ENCODE measurements at regions not wholly inside any gene's neighbourhood (a gene's known extent, or its start where the extent isn't known, plus 50 kb on each side); places are given as distances from the start of the nearest gene placed in this dataset.

- POLR2A ChIA-PET: no interaction called here
- H3K4me3 ChIP-seq (ENCODE audit: low read length): no peak overlapping the region
- peaks cover 0 to 8% of the 10 kb centered on the region in 2 experiments for H3K9me3 ChIP-seq (ENCODE audit: control insufficient read depth in 1 of 2, insufficient read depth in 1 of 2, low read length in 2 of 2)
- intact Hi-C loops (cut with DNase I, micrococcal nuclease): no loop called here
- H3K4me1 ChIP-seq (ENCODE audit: insufficient read depth, low read length): no peaks in the 10 kb centered on the region
- Mint-ChIP-seq H3K9me3 (peaks cover 21% of the 10 kb centered on the region), H3K4me3 (no peak overlapping the region), H3K27ac (no peak overlapping the region), H3K4me1 (ENCODE audit: low read depth) (no peaks in the 10 kb centered on the region), H3K36me3 (ENCODE audit: low read depth) (no peaks in the 10 kb centered on the region), H3K27me3 (no peaks in the 10 kb centered on the region)
- H3K36me3 ChIP-seq (ENCODE audit: insufficient read depth, low read length): no peaks in the 10 kb centered on the region
- ATAC-seq (ENCODE audit: poor library complexity) (no peak), DNase-seq (no peak)
- H3K27ac ChIP-seq (ENCODE audit: low read depth in 1 of 2, low read length in 2 of 2): no peak overlapping the region
- CTCF ChIA-PET: no interaction called here
- H3K27me3 ChIP-seq (ENCODE audit: control insufficient read depth in 1 of 2, insufficient read depth in 2 of 2, low read length in 2 of 2): no peaks in the 10 kb centered on the region
- TF ChIP-seq, protein P1, sequence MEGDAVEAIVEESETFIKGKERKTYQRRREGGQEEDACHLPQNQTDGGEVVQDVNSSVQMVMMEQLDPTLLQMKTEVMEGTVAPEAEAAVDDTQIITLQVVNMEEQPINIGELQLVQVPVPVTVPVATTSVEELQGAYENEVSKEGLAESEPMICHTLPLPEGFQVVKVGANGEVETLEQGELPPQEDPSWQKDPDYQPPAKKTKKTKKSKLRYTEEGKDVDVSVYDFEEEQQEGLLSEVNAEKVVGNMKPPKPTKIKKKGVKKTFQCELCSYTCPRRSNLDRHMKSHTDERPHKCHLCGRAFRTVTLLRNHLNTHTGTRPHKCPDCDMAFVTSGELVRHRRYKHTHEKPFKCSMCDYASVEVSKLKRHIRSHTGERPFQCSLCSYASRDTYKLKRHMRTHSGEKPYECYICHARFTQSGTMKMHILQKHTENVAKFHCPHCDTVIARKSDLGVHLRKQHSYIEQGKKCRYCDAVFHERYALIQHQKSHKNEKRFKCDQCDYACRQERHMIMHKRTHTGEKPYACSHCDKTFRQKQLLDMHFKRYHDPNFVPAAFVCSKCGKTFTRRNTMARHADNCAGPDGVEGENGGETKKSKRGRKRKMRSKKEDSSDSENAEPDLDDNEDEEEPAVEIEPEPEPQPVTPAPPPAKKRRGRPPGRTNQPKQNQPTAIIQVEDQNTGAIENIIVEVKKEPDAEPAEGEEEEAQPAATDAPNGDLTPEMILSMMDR (IDR thresholded peaks at IDR 0.05): no peak
Observed at GRCh38 chr16:64035337-64035736, 1086.5 kb downstream of the CDH11 start.

DNA sequence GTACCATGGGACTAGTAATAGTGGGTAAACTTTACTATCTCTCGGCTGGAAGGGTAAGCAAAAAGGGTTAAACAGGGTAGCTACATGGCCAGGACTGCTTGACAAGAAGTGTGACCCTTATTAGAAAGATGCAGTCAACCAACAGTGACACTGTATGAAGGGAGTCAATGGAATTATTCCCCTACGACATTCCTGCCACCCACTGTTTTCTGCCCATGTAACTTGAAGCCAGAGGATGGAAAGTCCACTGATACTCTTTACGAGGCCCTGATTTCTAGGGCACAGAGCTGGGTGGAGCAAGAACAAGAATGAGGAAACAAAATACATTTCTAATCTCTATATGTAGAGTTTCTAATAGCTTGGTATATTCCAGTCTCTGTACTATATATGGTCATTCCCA lies 1102.5 kb downstream of the CDH11 start:
- DNase-seq (no peak), ATAC-seq (ENCODE audit: poor library complexity) (no peak)
- Mint-ChIP-seq H3K9me3 (peaks cover 15% of the 10 kb centered on the region), H3K4me1 (ENCODE audit: low read depth) (no peaks in the 10 kb centered on the region), H3K27ac (no peak overlapping the region), H3K36me3 (ENCODE audit: low read depth) (no peaks in the 10 kb centered on the region), H3K4me3 (no peak overlapping the region), H3K27me3 (no peaks in the 10 kb centered on the region)
- intact Hi-C loops (cut with DNase I, micrococcal nuclease): no loop called here
- ChIA-PET CTCF (no interaction called here), POLR2A (no interaction called here)
- Histone ChIP-seq H3K36me3 (ENCODE audit: insufficient read depth, low read length) (no peaks in the 10 kb centered on the region), H3K9me3 (ENCODE audit: control insufficient read depth in 1 of 2, insufficient read depth in 1 of 2, low read length in 2 of 2) (peaks cover 4 to 12% of the 10 kb centered on the region in 2 experiments), H3K4me1 (ENCODE audit: insufficient read depth, low read length) (no peaks in the 10 kb centered on the region), H3K4me3 (ENCODE audit: low read length) (no peak overlapping the region), H3K27me3 (ENCODE audit: control insufficient read depth in 1 of 2, insufficient read depth in 2 of 2, low read length in 2 of 2) (no peaks in the 10 kb centered on the region), H3K27ac (ENCODE audit: low read depth in 1 of 2, low read length in 2 of 2) (no peak overlapping the region)
- TF ChIP-seq, protein P1 (IDR thresholded peaks at IDR 0.05): no peak

GRCh38 chr16:64017796-64018195 lies 1104.1 kb downstream of the CDH11 start:
- Histone ChIP-seq H3K4me1 (ENCODE audit: insufficient read depth, low read length) (no peaks in the 10 kb centered on the region), H3K9me3 (ENCODE audit: control insufficient read depth in 1 of 2, insufficient read depth in 1 of 2, low read length in 2 of 2) (peaks cover 4 to 12% of the 10 kb centered on the region in 2 experiments), H3K4me3 (ENCODE audit: low read length) (no peak overlapping the region), H3K36me3 (ENCODE audit: insufficient read depth, low read length) (no peaks in the 10 kb centered on the region), H3K27ac (ENCODE audit: low read depth in 1 of 2, low read length in 2 of 2) (no peak overlapping the region), H3K27me3 (ENCODE audit: control insufficient read depth in 1 of 2, insufficient read depth in 2 of 2, low read length in 2 of 2) (no peaks in the 10 kb centered on the region)
- no peaks in the 10 kb centered on the region for H3K4me1 Mint-ChIP-seq (ENCODE audit: low read depth)
- DNase-seq (no peak), ATAC-seq (ENCODE audit: poor library complexity) (no peak)
- H3K9me3 Mint-ChIP-seq: peaks cover 10% of the 10 kb centered on the region
- no peak overlapping the region for H3K4me3 Mint-ChIP-seq
- H3K36me3 Mint-ChIP-seq (ENCODE audit: low read depth): no peaks in the 10 kb centered on the region
- TF ChIP-seq, protein P1 (IDR thresholded peaks at IDR 0.05): no peak
- intact Hi-C loops (cut with DNase I, micrococcal nuclease): no loop called here
- no peak overlapping the region for H3K27ac Mint-ChIP-seq
- ChIA-PET CTCF (no interaction called here), POLR2A (no interaction called here)
- H3K27me3 Mint-ChIP-seq: no peaks in the 10 kb centered on the region

All from CD4-positive, alpha-beta T cell (primary cell).